ENCODE measurements at regions not wholly inside any gene's neighbourhood (a gene's known extent, or its start where the extent isn't known, plus 50 kb on each side); places are given as distances from the start of the nearest gene placed in this dataset.
"Not testable (repeated sequence)": the region's sequence is repeated elsewhere in the genome, so short reads cannot be mapped to it uniquely, and the experiment has no call there.

DNA sequence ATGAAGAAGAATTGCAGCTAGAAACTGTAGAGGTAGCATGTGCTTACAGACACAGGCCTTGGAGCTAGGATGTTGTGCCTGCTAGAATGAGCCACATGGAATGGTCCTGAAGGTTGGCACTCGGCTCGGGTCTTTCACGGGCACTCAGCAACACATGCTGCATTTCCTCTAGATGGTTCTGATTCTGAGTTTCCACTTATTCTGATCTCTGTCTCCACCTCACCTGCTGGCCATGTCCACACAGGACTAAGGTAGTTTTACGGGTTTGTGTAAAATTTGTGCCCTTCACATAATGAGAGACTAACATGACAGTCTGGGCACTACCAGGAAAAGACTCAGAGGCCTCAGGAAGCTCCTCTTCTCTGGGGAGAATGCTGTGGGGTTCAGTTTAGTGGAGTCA lies 444.8 kb upstream of the MKI67 start:
- DNase-seq (ENCODE audit: low read depth in 3 of 3, low spot score in 2 of 3), result no peak

GRCh38 chr10:128571745-128572144 lies 445.5 kb upstream of the MKI67 start:
- no peak for DNase-seq (ENCODE audit: low read depth in 3 of 3, low spot score in 2 of 3)

GRCh38 chr10:128572696-128573095 lies 446.5 kb upstream of the MKI67 start:
- no peak for DNase-seq (ENCODE audit: low read depth in 3 of 3, low spot score in 2 of 3)

GRCh38 chr10:128573281-128573845 lies 447.1 kb upstream of the MKI67 start:
- no peak for DNase-seq (ENCODE audit: low read depth in 3 of 3, low spot score in 2 of 3)

DNA sequence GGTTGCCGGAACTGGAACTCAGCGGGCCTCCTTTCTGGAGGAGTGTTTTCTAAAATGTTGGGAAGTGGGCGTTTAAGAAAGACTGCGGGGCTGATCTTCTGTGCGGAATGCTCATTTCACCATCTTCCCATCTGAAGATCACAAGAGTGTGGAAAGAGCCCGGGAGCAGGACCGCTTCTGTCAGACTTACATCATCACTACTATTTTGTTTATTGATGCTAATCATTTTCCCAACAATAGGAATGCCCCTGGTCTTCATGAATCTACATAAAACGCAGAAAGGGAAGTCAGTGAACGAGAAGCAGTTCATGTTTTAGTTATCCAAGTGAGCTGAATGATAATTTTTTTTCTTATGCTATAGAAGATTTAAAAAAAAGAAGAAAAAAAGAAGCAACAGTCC lies 447.8 kb upstream of the MKI67 start:
- no peak for DNase-seq (ENCODE audit: low read depth in 3 of 3, low spot score in 2 of 3)

DNA sequence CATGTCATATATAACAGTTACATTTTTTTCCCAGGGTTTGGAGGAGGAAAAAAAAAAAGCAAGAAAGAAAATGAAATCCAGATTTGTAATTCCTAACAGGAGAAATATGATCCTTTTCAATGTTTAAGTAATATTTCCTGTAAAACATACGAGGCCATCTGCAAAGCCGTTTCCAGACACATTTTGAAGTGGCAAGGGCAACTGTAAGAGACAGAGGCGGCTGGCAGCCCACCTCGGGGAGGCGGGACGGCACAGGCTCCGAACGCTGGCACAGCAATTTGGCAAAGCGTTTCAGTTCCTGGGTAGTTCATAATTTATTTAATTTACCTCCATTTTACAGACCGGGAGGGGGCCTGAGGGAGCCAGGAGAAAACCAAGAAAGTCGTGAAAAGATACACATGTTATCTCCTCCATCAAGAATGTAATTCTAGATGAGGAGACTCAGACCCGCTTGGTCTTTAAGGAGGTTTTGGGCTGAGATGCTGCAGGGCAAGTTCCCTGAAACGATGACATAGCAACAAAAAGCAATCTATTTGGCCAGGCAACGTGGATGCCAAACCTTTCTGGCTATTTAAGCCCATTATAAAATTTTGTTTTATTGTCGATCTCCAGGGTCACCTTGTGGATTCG lies 448.5 kb upstream of the MKI67 start:
- DNase-seq (ENCODE audit: low read depth in 3 of 3, low spot score in 2 of 3), result no peak

GRCh38 chr10:128575761-128576160 lies 449.5 kb upstream of the MKI67 start:
- no peak for DNase-seq (ENCODE audit: low read depth in 3 of 3, low spot score in 2 of 3)

- no peak for DNase-seq (ENCODE audit: low read depth in 3 of 3, low spot score in 2 of 3)
Observed at GRCh38 chr10:128576336-128576735, 450.1 kb upstream of the MKI67 start.

- no peak for DNase-seq (ENCODE audit: low read depth in 3 of 3, low spot score in 2 of 3)
Observed at GRCh38 chr10:128576943-128577670, 450.9 kb upstream of the MKI67 start.

- no peak for DNase-seq (ENCODE audit: low read depth in 3 of 3, low spot score in 2 of 3)
Observed at GRCh38 chr10:128577958-128578750, 451.9 kb upstream of the MKI67 start.

DNA sequence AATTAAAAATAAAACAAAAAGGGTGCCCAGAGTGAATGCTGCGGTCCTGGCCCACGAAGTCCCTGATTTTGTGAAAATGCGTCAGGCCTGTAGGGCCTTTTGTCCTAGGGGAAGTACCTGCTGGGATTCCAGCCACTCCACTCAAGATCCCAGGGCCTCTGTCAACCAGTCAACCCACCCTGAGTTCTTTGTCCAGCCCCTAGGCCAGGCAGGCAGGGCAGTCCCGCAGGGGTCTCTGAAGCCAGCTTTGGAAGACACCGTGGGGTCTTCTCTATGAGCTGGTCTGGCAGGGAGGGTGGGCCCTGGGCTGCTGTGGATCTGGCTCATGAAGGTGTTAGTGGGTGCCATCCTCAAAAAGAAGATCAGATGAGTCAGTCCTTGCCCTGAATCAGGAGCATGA lies 452.5 kb upstream of the MKI67 start:
- DNase-seq (ENCODE audit: low read depth in 3 of 3, low spot score in 2 of 3), result no peak

DNA sequence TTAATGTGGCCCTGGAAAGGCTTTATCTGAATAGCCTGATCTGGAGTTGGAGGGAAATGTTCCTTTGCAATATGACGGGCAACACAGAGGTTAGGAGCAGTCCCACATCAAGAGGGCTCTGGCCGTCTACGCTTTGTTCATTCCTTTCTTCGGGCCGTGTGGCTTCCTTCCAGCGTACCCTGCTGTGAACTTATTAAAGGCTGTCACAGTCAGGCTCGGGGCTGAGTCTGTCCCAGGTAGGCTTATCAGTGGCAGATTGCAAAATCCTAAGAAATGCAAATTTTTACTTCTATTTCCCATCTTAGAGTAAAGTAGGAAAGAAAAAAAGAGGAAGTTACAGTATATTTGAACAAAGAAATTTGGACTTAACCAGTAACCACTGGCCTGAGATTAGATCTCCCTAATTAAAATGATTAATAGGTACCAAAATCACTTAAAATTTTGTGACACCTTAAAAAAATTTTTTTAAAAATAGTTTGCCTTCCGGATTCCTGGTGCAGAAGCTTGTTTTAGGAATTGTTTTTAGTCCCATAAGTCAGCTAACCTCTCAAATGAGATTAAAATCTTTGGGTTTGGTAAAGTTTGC lies 453.1 kb upstream of the MKI67 start:
- DNase-seq (ENCODE audit: low read depth in 3 of 3, low spot score in 2 of 3), result no peak

GRCh38 chr10:128579901-128580300 lies 453.7 kb upstream of the MKI67 start:
- no peak for DNase-seq (ENCODE audit: low read depth in 3 of 3, low spot score in 2 of 3)

GRCh38 chr10:128583125-128583524 lies 456.9 kb upstream of the MKI67 start:
- DNase-seq (ENCODE audit: low read depth in 3 of 3, low spot score in 2 of 3), result not testable (repeated sequence)

DNA sequence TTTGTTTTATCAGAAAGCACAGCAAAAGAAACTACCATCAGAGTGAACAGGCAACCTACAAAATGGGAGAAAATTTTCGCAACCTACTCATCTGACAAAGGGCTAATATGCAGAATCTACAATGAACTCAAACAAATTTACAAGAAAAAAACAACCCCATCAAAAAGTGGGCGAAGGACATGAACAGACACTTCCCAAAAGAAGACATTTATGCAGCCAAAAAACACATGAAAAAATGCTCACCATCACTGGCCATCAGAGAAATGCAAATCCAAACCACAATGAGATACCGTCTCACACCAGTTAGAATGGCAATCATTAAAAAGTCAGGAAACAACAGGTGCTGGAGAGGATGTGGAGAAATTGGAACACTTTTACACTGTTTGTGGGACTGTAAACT lies 460.4 kb upstream of the MKI67 start:
- not testable (repeated sequence) for DNase-seq (ENCODE audit: low read depth in 3 of 3, low spot score in 2 of 3)

- DNase-seq (ENCODE audit: low read depth in 3 of 3, low spot score in 2 of 3), result no peak
Observed at GRCh38 chr10:128587689-128588088, 461.5 kb upstream of the MKI67 start.

DNA sequence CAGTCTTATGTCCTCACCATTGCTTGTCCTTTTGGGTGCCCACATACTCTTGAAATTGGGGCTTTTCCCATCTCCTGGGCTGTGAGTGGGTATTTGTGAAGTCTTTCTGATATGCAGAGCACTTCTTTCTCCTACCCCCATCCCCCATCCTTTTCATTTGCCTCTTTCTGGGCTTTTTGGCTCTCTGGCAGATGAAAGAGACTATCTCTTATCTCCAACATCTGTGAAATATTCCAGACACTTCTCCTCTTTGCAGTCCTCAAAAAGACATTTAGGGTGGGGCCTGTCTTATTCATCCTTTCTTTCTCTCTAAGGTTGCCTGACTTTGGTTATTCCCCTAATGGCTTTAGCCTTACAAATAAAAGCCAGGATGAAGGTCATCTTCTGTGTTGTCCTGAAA lies 462.2 kb upstream of the MKI67 start:
- DNase-seq (ENCODE audit: low read depth in 3 of 3, low spot score in 2 of 3), result no peak

GRCh38 chr10:128594688-128595087 lies 468.5 kb upstream of the MKI67 start:
- no peak for DNase-seq (ENCODE audit: low read depth in 3 of 3, low spot score in 2 of 3)

GRCh38 chr10:128596906-128597305 lies 470.7 kb upstream of the MKI67 start:
- no peak for DNase-seq (ENCODE audit: low read depth in 3 of 3, low spot score in 2 of 3)

DNA sequence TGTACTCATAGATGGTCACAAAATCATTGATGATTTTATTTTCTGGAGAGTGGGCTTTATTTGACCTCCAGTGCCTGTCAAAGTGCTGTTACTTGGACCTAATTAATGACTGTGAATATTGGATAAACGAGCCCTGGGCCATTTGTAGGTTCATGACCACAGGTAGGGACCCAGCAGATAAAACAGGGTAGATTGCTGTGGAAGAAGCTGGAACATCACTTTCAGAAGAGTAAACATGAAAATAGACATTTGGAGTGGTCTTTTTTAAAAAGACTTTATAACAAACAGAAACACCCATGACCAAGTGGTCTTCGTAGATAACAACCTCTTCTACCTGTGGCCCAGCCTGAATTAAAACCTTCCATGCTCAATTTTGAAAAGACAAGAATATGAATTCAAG lies 472.8 kb upstream of the MKI67 start:
- no peak for DNase-seq (ENCODE audit: low read depth in 3 of 3, low spot score in 2 of 3)

GRCh38 chr10:128599538-128599937 lies 473.3 kb upstream of the MKI67 start:
- no peak for DNase-seq (ENCODE audit: low read depth in 3 of 3, low spot score in 2 of 3)

Data from right renal cortex interstitium (tissue), 3 donors.